IMR-90 (cell line): ENCODE measurements at regions not wholly inside any gene's neighbourhood (a gene's known extent, or its start where the extent isn't known, plus 50 kb on each side); places are given as distances from the start of the nearest gene placed in this dataset.

Experiments used
- ATAC-seq: fragments of 200-7000 bp; cut with Tn5 transposase; 2 replicates; pipeline ENCODE4 v1.9.1; 2020; ENCODE audit warnings: low read depth, mild to moderate bottlenecking, moderate library complexity
- BruUV-seq: library from RNA; stranded (reverse); fragments of 400-500 nt; replicated peaks from 2 replicates; lab custom pipeline; 2021; lab: Mats Ljungman, UMichigan
- CTCF ChIA-PET: fragments of 300-600 bp; formaldehyde crosslinking; extraction: SDS; loops from one replicate; lab custom pipeline; 2021; ENCODE audit warnings: antibody characterized with exemption; lab: Yijun Ruan, JAX
- POLR2A ChIA-PET: fragments of 300-600 bp; sonication (Branson Sonifier 250); formaldehyde crosslinking; loops from one replicate; lab custom pipeline; 2022; ENCODE audit warnings: antibody characterized with exemption; ENCODE audit not compliant: unreplicated experiment; lab: Charles Lee
- DNase-seq: peaks from one replicate; pipeline ENCODE4 v3.0.0; 2013
- H2AFZ ChIP-seq: replicated peaks from 2 replicates; pipeline ENCODE3; 2013; ENCODE audit warnings: low read length, mild to moderate bottlenecking; ENCODE audit not compliant: poor library complexity
- H2AK5ac ChIP-seq: 2 replicates; pipeline ENCODE4 v1.6.1; 2013; ENCODE audit warnings: low read depth, low read length, inconsistent platforms
- H2AK9ac ChIP-seq: replicated peaks from 2 replicates; pipeline ENCODE3; 2013; ENCODE audit warnings: mild to moderate bottlenecking, low read depth, low read length, moderate library complexity; ENCODE audit not compliant: poor library complexity
- H2BK120ac ChIP-seq: 2 replicates; pipeline ENCODE4 v1.6.1; 2013; ENCODE audit warnings: low read depth, low read length, inconsistent platforms
- H2BK15ac ChIP-seq: 3 replicates; pipeline ENCODE4 v1.6.1; 2013; ENCODE audit warnings: low read depth, low read length, inconsistent platforms
- H2BK20ac ChIP-seq: 2 replicates; pipeline ENCODE4 v1.6.1; 2013; ENCODE audit warnings: low read depth, mild to moderate bottlenecking, inconsistent platforms, low read length, moderate library complexity
- H2BK5ac ChIP-seq: 2 replicates; pipeline ENCODE4 v1.6.1; 2013; ENCODE audit warnings: mild to moderate bottlenecking, low read depth, low read length, inconsistent platforms; ENCODE audit not compliant: poor library complexity, severe bottlenecking
- H3K14ac ChIP-seq: replicated peaks from 2 replicates; pipeline ENCODE4 v1.6.1; 2013; ENCODE audit warnings: low read depth, low read length, inconsistent platforms
- H3K18ac ChIP-seq: 2 replicates; pipeline ENCODE4 v1.6.1; 2013; ENCODE audit warnings: low read depth, low read length, control low read depth
- H3K23ac ChIP-seq: 2 replicates; pipeline ENCODE4 v1.6.1; 2013; ENCODE audit warnings: low read depth, low read length, inconsistent platforms
- H3K27ac ChIP-seq: 2 replicates; pipeline ENCODE4 v1.5.1; 2013; ENCODE audit warnings: mild to moderate bottlenecking, control low read depth, low read length; ENCODE audit not compliant: insufficient read depth
- H3K27me3 ChIP-seq: 2 replicates; pipeline ENCODE4 v1.6.1; 2013; ENCODE audit warnings: low read length; ENCODE audit not compliant: control insufficient read depth, insufficient read depth
- H3K36me3 ChIP-seq: 2 replicates; pipeline ENCODE4 v1.6.1; 2013; ENCODE audit warnings: low read length, mixed read lengths; ENCODE audit not compliant: control insufficient read depth, insufficient read depth
- H3K4ac ChIP-seq: 2 replicates; pipeline ENCODE4 v1.6.1; 2013; ENCODE audit warnings: low read depth, low read length, inconsistent platforms
- H3K4me1 ChIP-seq: 2 replicates; pipeline ENCODE4 v1.6.1; 2013; ENCODE audit warnings: low read length, mixed read lengths; ENCODE audit not compliant: control insufficient read depth, insufficient read depth
- H3K4me2 ChIP-seq: 2 replicates; pipeline ENCODE4 v1.6.1; 2013; ENCODE audit warnings: low read depth, mild to moderate bottlenecking, control low read depth, low read length, moderate library complexity
- H3K4me3 ChIP-seq: 2 replicates; pipeline ENCODE4 v1.5.1; 2013; ENCODE audit warnings: low read depth, mild to moderate bottlenecking, control low read depth, low read length, moderate library complexity; ENCODE audit not compliant: insufficient read depth
- H3K56ac ChIP-seq: 2 replicates; pipeline ENCODE4 v1.6.1; 2013; ENCODE audit warnings: low read length, inconsistent platforms; ENCODE audit not compliant: insufficient read depth; ENCODE audit errors: extremely low read depth
- H3K79me1 ChIP-seq, 2 experiments: 2 replicates each; pipeline ENCODE4 v1.6.1; 2013; ENCODE audit warnings: low read length in 2 of 2, inconsistent platforms in 1 of 2, low read depth in 1 of 2
- H3K9ac ChIP-seq: 2 replicates; pipeline ENCODE4 v1.6.1; 2013; ENCODE audit warnings: low read depth, low read length, control low read depth
- H3K9me1 ChIP-seq: 2 replicates; pipeline ENCODE4 v1.6.1; 2013; ENCODE audit warnings: low read length, inconsistent platforms; ENCODE audit not compliant: insufficient read depth
- H3K9me3 ChIP-seq: 2 replicates; pipeline ENCODE4 v1.6.1; 2013; ENCODE audit warnings: low read length; ENCODE audit not compliant: control insufficient read depth, insufficient read depth
- H4K20me1 ChIP-seq: 2 replicates; pipeline ENCODE4 v1.6.1; 2013; ENCODE audit warnings: low read length, inconsistent platforms; ENCODE audit not compliant: insufficient read depth
- H4K5ac ChIP-seq: 2 replicates; pipeline ENCODE4 v1.6.1; 2013; ENCODE audit warnings: mild to moderate bottlenecking, low read depth, low read length, control low read depth
- H4K8ac ChIP-seq, 2 experiments: 2 replicates each; pipeline ENCODE4 v1.6.1; 2013; ENCODE audit warnings: low read depth in 2 of 2, low read length in 2 of 2, control low read depth in 1 of 2, inconsistent platforms in 1 of 2
- H4K91ac ChIP-seq: 2 replicates; pipeline ENCODE4 v1.6.1; 2013; ENCODE audit warnings: low read depth, low read length, inconsistent platforms; ENCODE audit not compliant: insufficient read depth
- BHLHE40 ChIP-seq: fragments of 150-350 bp; IDR thresholded peaks from 2 replicates; pipeline ENCODE4 v1.6.1; 2016; ENCODE audit warnings: mild to moderate bottlenecking, low read depth, low read length
- CEBPB ChIP-seq: IDR thresholded peaks from 2 replicates; pipeline ENCODE4 v1.6.1; 2012; ENCODE audit warnings: low read depth, low read length, improper control_type of control experiment
- CHD1 ChIP-seq: IDR thresholded peaks from 2 replicates; pipeline ENCODE4 v1.6.1; 2012; ENCODE audit warnings: low read depth, low read length, improper control_type of control experiment
- FOS ChIP-seq: fragments of 150-350 bp; IDR thresholded peaks from 2 replicates; pipeline ENCODE4 v1.6.1; 2016; ENCODE audit warnings: low read depth, low read length
- MAFK ChIP-seq: IDR thresholded peaks from 2 replicates; pipeline ENCODE4 v1.6.1; 2012; ENCODE audit warnings: low read depth, low read length, improper control_type of control experiment
- MAZ ChIP-seq: IDR thresholded peaks from 2 replicates; pipeline ENCODE4 v1.6.1; 2012; ENCODE audit warnings: low read depth, mild to moderate bottlenecking, low read length, improper control_type of control experiment, moderate library complexity, borderline replicate concordance
- MXI1 ChIP-seq: IDR thresholded peaks from 2 replicates; pipeline ENCODE4 v1.6.1; 2012; ENCODE audit warnings: low read depth, mild to moderate bottlenecking, low read length, moderate library complexity, borderline replicate concordance
- NFE2L2 ChIP-seq: fragments of 150-350 bp; IDR thresholded peaks from 2 replicates; pipeline ENCODE4 v1.6.1; 2016; ENCODE audit warnings: low read depth, mild to moderate bottlenecking, low read length
- POLR2A ChIP-seq: IDR thresholded peaks from 2 replicates; pipeline ENCODE4 v1.6.1; 2012; ENCODE audit warnings: mild to moderate bottlenecking, low read depth, low read length
- RAD21 ChIP-seq: IDR thresholded peaks from 2 replicates; pipeline ENCODE4 v1.6.1; 2012; ENCODE audit warnings: low read length, improper control_type of control experiment
- RCOR1 ChIP-seq: IDR thresholded peaks from 2 replicates; pipeline ENCODE4 v1.6.1; 2012; ENCODE audit warnings: mild to moderate bottlenecking, low read length, improper control_type of control experiment; ENCODE audit not compliant: insufficient replicate concordance
- RFX5 ChIP-seq: IDR thresholded peaks from 2 replicates; pipeline ENCODE4 v1.8.0; 2012; ENCODE audit warnings: low read depth, mild to moderate bottlenecking, low read length, moderate library complexity
- SMC3 ChIP-seq: fragments of 150-350 bp; IDR thresholded peaks from 2 replicates; pipeline ENCODE4 v1.6.1; 2016; ENCODE audit warnings: low read depth, mild to moderate bottlenecking, antibody characterized with exemption, low read length, moderate library complexity
- WGBS, 2 experiments: methylation state at CpG; one replicate each; pipeline versions ENCODE4 v1.1.5 to v1.1.7; 2013; ENCODE audit warnings: missing lambda C conversion rate in 2 of 2; ENCODE audit not compliant: insufficient read length in 1 of 2; ENCODE audit errors: extremely low coverage in 2 of 2; 5-methylcytosine and 5-hydroxymethylcytosine counted together
- dilution Hi-C: fragments of 300-500 bp; cut with HindIII; formaldehyde crosslinking; loops from one replicate; pipeline ENCODE4 v1.14.3; 2018; ENCODE audit warnings: low sequenced_read_pairs; ENCODE audit not compliant: unreplicated experiment
- in situ Hi-C: fragments of 300-500 bp; cut with MboI; formaldehyde crosslinking; loops from 3 replicates; pipeline ENCODE4 v1.14.3; 2019; ENCODE audit warnings: low sequenced_read_pairs, inconsistent platforms, mixed read lengths
- intact Hi-C: fragments of 100-400 bp; cut with micrococcal nuclease; formaldehyde crosslinking; loops from 2 replicates; pipeline ENCODE4 v1.10.0; 2022
- TF ChIP-seq, protein P1 (sequence below): fragments of 150-350 bp; IDR thresholded peaks from 2 replicates; pipeline ENCODE4 v1.6.1; 2017; ENCODE audit warnings: mild to moderate bottlenecking, antibody characterized with exemption, low read length, low read depth
- TF ChIP-seq, protein P2 (sequence below): fragments of 150-350 bp; IDR thresholded peaks from 2 replicates; pipeline ENCODE4 v1.6.1; 2016; ENCODE audit warnings: low read depth, mild to moderate bottlenecking, low read length, moderate library complexity, borderline replicate concordance
- TF ChIP-seq, protein P3 (sequence below): conservative IDR thresholded peaks from 2 replicates; pipeline ENCODE4 v1.5.1; 2012; ENCODE audit warnings: mild to moderate bottlenecking, low read depth, low read length, improper control_type of control experiment

DNA sequence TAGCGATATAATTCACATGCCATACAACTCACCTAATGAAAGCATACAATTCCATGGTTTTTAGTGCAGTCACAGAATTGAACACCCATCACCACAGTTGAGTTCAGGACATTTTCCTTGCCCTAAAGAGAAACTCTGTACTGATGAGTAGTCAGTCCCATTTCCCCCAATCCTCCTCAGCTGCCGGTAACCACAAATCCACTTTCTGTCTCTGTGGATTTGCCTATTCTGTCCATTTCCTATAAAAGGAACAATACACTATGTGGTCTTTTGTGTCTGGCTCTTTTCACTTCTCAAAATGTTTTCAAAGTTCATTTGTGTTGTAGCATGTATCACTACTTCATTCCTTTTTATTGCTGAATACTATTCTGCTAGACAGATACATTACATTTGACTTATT is 67.9 kb upstream of the TGM3 start:
- Histone ChIP-seq H3K18ac (no peak overlapping the region), H3K4ac (no peak overlapping the region), H2AFZ (no peak overlapping the region), H3K27ac (no peak overlapping the region), H3K23ac (no peak overlapping the region), H2BK20ac (no peak overlapping the region), H2AK9ac (no peak overlapping the region), H3K79me1 (no peaks in the 10 kb centered on the region), H3K9me3 (no peaks in the 10 kb centered on the region), H3K4me3 (no peak overlapping the region), H2BK15ac (no peak overlapping the region), H3K4me2 (no peak overlapping the region), H4K5ac (no peak overlapping the region), H3K9ac (no peak overlapping the region), H3K27me3 (peaks cover 2% of the 10 kb centered on the region), H2BK5ac (no peak overlapping the region), H3K9me1 (no peaks in the 10 kb centered on the region), H2AK5ac (no peak overlapping the region), H3K56ac (no peak overlapping the region), H4K8ac (no peak overlapping the region), H3K36me3 (no peaks in the 10 kb centered on the region), H2BK120ac (no peak overlapping the region), H4K91ac (no peak overlapping the region), H4K20me1 (no peaks in the 10 kb centered on the region), H3K4me1 (no peaks in the 10 kb centered on the region), H3K14ac (no peak overlapping the region)
- dilution Hi-C loops (no loop called here), intact Hi-C loops (no loop called here), in situ Hi-C loops (no loop called here)
- WGBS, 2 experiments = 67% methylated on average over 1 of the region's 2 CpGs; no CpG with 5 or more reads in 1 of the 2 experiments
- DNase-seq (no peak), ATAC-seq (no peak)
- TF ChIP-seq CHD1 (no peak), MAFK (no peak), RCOR1 (no peak), MXI1 (no peak), FOS (no peak), BHLHE40 (no peak), POLR2A (no peak), RFX5 (no peak), NFE2L2 (no peak), SMC3 (no peak), MAZ (no peak), RAD21 (no peak), CEBPB (no peak)
- TF ChIP-seq, protein P1, sequence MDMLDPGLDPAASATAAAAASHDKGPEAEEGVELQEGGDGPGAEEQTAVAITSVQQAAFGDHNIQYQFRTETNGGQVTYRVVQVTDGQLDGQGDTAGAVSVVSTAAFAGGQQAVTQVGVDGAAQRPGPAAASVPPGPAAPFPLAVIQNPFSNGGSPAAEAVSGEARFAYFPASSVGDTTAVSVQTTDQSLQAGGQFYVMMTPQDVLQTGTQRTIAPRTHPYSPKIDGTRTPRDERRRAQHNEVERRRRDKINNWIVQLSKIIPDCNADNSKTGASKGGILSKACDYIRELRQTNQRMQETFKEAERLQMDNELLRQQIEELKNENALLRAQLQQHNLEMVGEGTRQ = no peak
- TF ChIP-seq, protein P2, sequence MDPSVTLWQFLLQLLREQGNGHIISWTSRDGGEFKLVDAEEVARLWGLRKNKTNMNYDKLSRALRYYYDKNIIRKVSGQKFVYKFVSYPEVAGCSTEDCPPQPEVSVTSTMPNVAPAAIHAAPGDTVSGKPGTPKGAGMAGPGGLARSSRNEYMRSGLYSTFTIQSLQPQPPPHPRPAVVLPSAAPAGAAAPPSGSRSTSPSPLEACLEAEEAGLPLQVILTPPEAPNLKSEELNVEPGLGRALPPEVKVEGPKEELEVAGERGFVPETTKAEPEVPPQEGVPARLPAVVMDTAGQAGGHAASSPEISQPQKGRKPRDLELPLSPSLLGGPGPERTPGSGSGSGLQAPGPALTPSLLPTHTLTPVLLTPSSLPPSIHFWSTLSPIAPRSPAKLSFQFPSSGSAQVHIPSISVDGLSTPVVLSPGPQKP = no peak
- TF ChIP-seq, protein P3, sequence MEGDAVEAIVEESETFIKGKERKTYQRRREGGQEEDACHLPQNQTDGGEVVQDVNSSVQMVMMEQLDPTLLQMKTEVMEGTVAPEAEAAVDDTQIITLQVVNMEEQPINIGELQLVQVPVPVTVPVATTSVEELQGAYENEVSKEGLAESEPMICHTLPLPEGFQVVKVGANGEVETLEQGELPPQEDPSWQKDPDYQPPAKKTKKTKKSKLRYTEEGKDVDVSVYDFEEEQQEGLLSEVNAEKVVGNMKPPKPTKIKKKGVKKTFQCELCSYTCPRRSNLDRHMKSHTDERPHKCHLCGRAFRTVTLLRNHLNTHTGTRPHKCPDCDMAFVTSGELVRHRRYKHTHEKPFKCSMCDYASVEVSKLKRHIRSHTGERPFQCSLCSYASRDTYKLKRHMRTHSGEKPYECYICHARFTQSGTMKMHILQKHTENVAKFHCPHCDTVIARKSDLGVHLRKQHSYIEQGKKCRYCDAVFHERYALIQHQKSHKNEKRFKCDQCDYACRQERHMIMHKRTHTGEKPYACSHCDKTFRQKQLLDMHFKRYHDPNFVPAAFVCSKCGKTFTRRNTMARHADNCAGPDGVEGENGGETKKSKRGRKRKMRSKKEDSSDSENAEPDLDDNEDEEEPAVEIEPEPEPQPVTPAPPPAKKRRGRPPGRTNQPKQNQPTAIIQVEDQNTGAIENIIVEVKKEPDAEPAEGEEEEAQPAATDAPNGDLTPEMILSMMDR = no peak
- CTCF ChIA-PET = no interaction called here
- BruUV-seq = no TSS peak
- POLR2A ChIA-PET = no interaction called here
